ENCODE measurements at regions not wholly inside any gene's neighbourhood (a gene's known extent, or its start where the extent isn't known, plus 50 kb on each side); places are given as distances from the start of the nearest gene placed in this dataset.
"Not testable (repeated sequence)": the region's sequence is repeated elsewhere in the genome, so short reads cannot be mapped to it uniquely, and the experiment has no call there.

DNA sequence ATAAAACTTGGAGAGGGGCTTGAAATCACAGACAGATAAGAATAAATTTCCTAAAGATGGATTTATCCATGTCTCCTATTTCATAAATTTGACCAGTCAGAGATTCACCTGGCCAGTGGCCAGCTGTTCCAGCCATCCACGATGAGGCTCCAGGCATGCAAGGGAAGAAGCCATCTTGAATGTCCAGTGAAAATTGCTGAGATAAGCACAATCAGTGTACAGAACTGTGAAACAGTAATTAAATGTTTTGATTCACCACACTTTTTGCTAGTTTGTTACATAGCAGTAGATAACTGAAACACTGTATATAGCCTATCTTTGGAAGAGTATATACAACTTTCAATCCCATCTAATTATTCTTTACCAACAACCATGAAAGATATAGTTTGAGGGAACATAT, 163.5 kb downstream of the HINT1 start:
- DNase-seq (ENCODE audit: low spot score) = no peak
- Mint-ChIP-seq H3K27ac (ENCODE audit: unreplicated experiment) (no peak overlapping the region), H3K27me3 (ENCODE audit: low read depth) (peaks cover 11% of the 10 kb centered on the region), H3K36me3 (ENCODE audit: low read depth) (no peaks in the 10 kb centered on the region), H3K4me1 (ENCODE audit: low read depth) (no peaks in the 10 kb centered on the region), H3K9me3 (ENCODE audit: low read depth) (no peaks in the 10 kb centered on the region), H3K4me3 (ENCODE audit: unreplicated experiment) (no peak overlapping the region)
- TF ChIP-seq, protein P1, sequence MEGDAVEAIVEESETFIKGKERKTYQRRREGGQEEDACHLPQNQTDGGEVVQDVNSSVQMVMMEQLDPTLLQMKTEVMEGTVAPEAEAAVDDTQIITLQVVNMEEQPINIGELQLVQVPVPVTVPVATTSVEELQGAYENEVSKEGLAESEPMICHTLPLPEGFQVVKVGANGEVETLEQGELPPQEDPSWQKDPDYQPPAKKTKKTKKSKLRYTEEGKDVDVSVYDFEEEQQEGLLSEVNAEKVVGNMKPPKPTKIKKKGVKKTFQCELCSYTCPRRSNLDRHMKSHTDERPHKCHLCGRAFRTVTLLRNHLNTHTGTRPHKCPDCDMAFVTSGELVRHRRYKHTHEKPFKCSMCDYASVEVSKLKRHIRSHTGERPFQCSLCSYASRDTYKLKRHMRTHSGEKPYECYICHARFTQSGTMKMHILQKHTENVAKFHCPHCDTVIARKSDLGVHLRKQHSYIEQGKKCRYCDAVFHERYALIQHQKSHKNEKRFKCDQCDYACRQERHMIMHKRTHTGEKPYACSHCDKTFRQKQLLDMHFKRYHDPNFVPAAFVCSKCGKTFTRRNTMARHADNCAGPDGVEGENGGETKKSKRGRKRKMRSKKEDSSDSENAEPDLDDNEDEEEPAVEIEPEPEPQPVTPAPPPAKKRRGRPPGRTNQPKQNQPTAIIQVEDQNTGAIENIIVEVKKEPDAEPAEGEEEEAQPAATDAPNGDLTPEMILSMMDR (IDR thresholded peaks at IDR 0.05) = no peak

DNA sequence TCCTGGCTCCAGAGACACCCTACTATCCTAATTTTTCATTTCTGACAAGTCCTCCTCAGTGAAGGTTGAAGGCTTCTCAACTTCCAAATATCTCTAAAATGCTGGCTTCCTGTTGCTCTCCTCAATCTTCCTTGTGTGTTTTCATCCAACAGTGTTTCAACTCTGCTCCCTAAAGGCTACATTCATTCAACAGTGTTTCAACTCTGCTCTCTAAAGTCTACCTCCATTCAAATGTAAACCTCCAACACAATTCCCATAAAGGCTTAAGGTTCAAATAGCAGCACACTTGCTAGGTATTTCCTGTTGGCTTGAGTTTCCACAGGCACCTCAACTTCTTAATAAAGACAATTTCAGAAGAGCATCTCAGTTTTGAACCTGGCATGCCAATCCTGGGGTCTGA, 164.8 kb downstream of the HINT1 start:
- peaks cover 8% of the 10 kb centered on the region for H3K27me3 Mint-ChIP-seq (ENCODE audit: low read depth)
- TF ChIP-seq, protein P1 (IDR thresholded peaks at IDR 0.05) = no peak
- no peaks in the 10 kb centered on the region for H3K9me3 Mint-ChIP-seq (ENCODE audit: low read depth)
- no peak overlapping the region for H3K4me3 Mint-ChIP-seq (ENCODE audit: unreplicated experiment)
- H3K36me3 Mint-ChIP-seq (ENCODE audit: low read depth) = no peaks in the 10 kb centered on the region
- no peak for DNase-seq (ENCODE audit: low spot score)
- H3K27ac Mint-ChIP-seq (ENCODE audit: unreplicated experiment) = no peak overlapping the region
- no peaks in the 10 kb centered on the region for H3K4me1 Mint-ChIP-seq (ENCODE audit: low read depth)

DNA sequence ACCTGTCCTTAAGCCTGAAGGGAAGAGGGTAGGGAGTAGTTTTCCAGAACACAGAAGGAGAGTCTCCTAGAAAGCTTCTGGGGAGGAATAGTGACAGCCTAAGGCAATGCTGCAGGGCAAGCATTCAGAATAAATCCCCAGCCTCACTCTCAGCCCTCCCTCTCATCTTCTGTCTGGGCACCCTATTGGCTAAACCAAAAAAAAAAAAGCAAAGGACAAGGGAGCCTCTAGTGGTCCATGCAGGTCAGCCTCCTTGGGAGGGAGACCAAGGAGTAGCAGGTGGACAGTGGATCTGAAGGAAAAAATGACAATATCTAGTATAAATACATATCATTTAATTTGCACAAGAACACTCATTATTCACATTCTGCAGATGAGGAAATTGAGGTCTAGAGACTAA, 168.3 kb downstream of the HINT1 start:
- H3K27me3 Mint-ChIP-seq (ENCODE audit: low read depth); H3K4me1 Mint-ChIP-seq (ENCODE audit: low read depth); H3K27ac Mint-ChIP-seq (ENCODE audit: unreplicated experiment); DNase-seq (ENCODE audit: low spot score); H3K4me3 Mint-ChIP-seq (ENCODE audit: unreplicated experiment); H3K36me3 Mint-ChIP-seq (ENCODE audit: low read depth); H3K9me3 Mint-ChIP-seq (ENCODE audit: low read depth): not testable (repeated sequence)

DNA sequence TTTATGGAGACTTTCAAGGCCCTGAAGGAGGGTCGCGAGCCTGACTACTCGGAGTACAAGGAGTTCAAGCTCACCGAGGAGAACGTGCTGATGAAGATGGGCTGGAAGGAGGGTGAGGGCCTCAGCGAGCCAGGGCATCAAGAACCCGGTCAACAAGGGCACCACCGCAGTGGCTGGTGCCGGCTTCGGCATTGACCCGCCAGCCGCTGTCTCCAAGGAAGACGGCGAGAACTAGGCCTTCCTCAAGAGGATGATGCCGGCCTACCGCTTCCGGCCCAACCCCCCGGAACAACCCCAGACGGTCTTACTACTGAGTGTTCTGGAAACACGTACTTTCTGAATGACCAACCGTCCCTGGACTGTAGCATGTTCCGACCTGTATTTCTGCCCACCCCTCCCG, 169.2 kb downstream of the HINT1 start:
- TF ChIP-seq, protein P1 (IDR thresholded peaks at IDR 0.05) = no peak
- H3K4me3 Mint-ChIP-seq (ENCODE audit: unreplicated experiment) = no peak overlapping the region
- peaks cover 2% of the 10 kb centered on the region for H3K9me3 Mint-ChIP-seq (ENCODE audit: low read depth)
- H3K27ac Mint-ChIP-seq (ENCODE audit: unreplicated experiment) = no peak overlapping the region
- no peaks in the 10 kb centered on the region for H3K36me3 Mint-ChIP-seq (ENCODE audit: low read depth)
- H3K4me1 Mint-ChIP-seq (ENCODE audit: low read depth) = peaks cover 6% of the 10 kb centered on the region
- peaks cover 2% of the 10 kb centered on the region for H3K27me3 Mint-ChIP-seq (ENCODE audit: low read depth)
- DNase-seq (ENCODE audit: low spot score) = no peak

DNA sequence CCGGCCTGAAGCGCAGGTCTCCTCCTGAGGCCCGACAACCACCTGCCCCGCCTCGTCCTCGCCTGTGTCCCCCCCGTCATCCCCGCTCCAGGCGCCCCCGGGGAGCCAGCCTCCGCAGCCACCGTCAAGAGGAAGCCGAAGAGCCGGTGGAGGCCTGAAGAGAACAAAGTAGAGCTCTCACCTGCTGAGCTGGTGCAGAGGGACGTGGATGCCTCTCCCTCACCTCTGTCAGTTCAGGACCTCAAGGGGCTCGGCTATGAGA, 169.9 kb downstream of the HINT1 start:
- Mint-ChIP-seq H3K36me3 (ENCODE audit: low read depth) (no peaks in the 10 kb centered on the region), H3K9me3 (ENCODE audit: low read depth) (peaks cover 2% of the 10 kb centered on the region), H3K27ac (ENCODE audit: unreplicated experiment) (no peak overlapping the region), H3K4me1 (ENCODE audit: low read depth) (peaks cover 6% of the 10 kb centered on the region), H3K27me3 (ENCODE audit: low read depth) (peaks cover 2% of the 10 kb centered on the region), H3K4me3 (ENCODE audit: unreplicated experiment) (no peak overlapping the region)
- TF ChIP-seq, protein P1 (IDR thresholded peaks at IDR 0.05) = no peak
- DNase-seq (ENCODE audit: low spot score) = no peak

DNA sequence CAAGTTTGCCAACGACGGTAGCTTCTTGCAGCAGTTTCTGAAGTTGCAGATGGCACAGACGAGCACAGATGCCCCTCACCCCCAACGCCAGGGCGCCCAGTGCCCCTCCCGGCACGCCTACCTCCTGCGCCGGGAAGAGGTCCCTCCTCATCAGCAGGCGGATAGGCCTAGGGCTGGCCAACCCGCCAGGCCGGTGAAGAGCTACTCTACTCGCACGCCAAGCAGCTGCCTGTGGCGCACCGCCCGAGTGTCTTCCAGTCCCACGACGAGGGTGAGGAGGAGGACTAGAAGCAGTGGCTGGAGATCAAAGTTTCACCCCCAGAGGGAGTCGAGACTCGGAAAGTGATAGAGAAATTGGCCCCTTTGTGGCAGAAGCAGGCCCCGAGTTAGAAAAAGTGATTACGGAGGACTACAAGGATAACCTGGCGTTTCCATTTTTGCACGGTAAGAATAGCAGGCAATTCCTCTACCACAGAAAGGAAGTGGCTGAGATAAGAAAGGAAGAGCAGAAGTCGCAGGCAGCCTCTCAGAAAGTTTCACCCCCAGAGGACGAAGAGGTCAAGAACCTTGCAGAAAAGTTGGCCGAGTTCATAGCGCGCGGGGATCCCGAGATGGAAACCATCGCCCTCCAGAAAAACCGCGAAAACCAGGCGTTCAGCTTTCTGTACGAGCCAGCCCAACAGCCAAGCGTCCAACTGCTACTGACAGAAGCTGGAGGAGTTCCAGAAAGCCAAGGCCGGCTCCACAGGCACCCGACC, 170.4 kb downstream of the HINT1 start:
- Mint-ChIP-seq H3K27me3 (ENCODE audit: low read depth) (peaks cover 3% of the 10 kb centered on the region), H3K9me3 (ENCODE audit: low read depth) (peaks cover 2% of the 10 kb centered on the region), H3K27ac (ENCODE audit: unreplicated experiment) (no peak overlapping the region), H3K4me1 (ENCODE audit: low read depth) (peaks cover 6% of the 10 kb centered on the region), H3K4me3 (ENCODE audit: unreplicated experiment) (no peak overlapping the region), H3K36me3 (ENCODE audit: low read depth) (no peaks in the 10 kb centered on the region)
- DNase-seq (ENCODE audit: low spot score) = no peak
- TF ChIP-seq, protein P1 (IDR thresholded peaks at IDR 0.05) = no peak

Measured in chondrocyte (in vitro differentiated cells).